GM12891 (cell line): ENCODE measurements at regions not wholly inside any gene's neighbourhood (a gene's known extent, or its start where the extent isn't known, plus 50 kb on each side); places are given as distances from the start of the nearest gene placed in this dataset.

Experiments
- POLR2A ChIP-seq: IDR thresholded peaks from 2 replicates; pipeline ENCODE4 v1.6.1; 2011; ENCODE audit warnings: low read depth, low read length, control low read depth
- POU2F2 ChIP-seq: IDR thresholded peaks from 2 replicates; pipeline ENCODE4 v1.6.1; 2011; ENCODE audit warnings: low read depth, mild to moderate bottlenecking, control low read depth, low read length, moderate library complexity
- TAF1 ChIP-seq: IDR thresholded peaks from 2 replicates; pipeline ENCODE4 v1.6.1; 2011; ENCODE audit warnings: low read depth, low read length, control low read depth

GRCh38 chr2:156687126-156687525 lies 250.9 kb downstream of the GPD2 start:
- no peak for TF ChIP-seq POU2F2
- no peak for TF ChIP-seq TAF1
- TF ChIP-seq POLR2A, result no peak
